PC-9 (cell line): ENCODE measurements at regions not wholly inside any gene's neighbourhood (a gene's known extent, or its start where the extent isn't known, plus 50 kb on each side); places are given as distances from the start of the nearest gene placed in this dataset.

Experiments
- BruUV-seq: library from RNA; stranded (reverse); fragments of 400-500 nt; replicated peaks from 2 replicates; lab custom pipeline; 2021; lab: Mats Ljungman, UMichigan
- CTCF ChIA-PET: fragments of 300-600 bp; sonication (Branson Sonifier 250); formaldehyde crosslinking; loops from one replicate; lab custom pipeline; 2022; ENCODE audit warnings: antibody characterized with exemption; lab: Charles Lee
- POLR2A ChIA-PET: fragments of 300-600 bp; sonication (Branson Sonifier 250); formaldehyde crosslinking; loops from one replicate; lab custom pipeline; 2022; ENCODE audit warnings: antibody characterized with exemption; ENCODE audit not compliant: unreplicated experiment; lab: Charles Lee
- DNase-seq, 2 experiments: peaks; one replicate each; pipeline versions ENCODE4 v3.0.0 to v3.0.0-alpha.2; 2015 to 2022; ENCODE audit warnings: mixed read lengths in 1 of 2
- H2AFZ ChIP-seq: fragments of 200-600 bp; sonication (generic); 2 replicates; pipeline ENCODE4 v1.8.1; 2017; ENCODE audit warnings: antibody characterized with exemption
- H3F3A ChIP-seq: fragments of 200-600 bp; sonication (generic); 2 replicates; pipeline ENCODE4 v1.8.1; 2017; ENCODE audit warnings: antibody characterized with exemption, mild to moderate bottlenecking, low read depth; ENCODE audit not compliant: insufficient read depth
- H3K27ac ChIP-seq: fragments of 200-600 bp; sonication (generic); 2 replicates; pipeline ENCODE4 v1.6.1; 2016; ENCODE audit warnings: mixed run types
- H3K27me3 ChIP-seq: fragments of 200-600 bp; sonication (generic); 2 replicates; pipeline ENCODE4 v1.6.1; 2016; ENCODE audit warnings: low read depth, mixed run types; ENCODE audit not compliant: insufficient read depth
- H3K36me3 ChIP-seq: fragments of 200-600 bp; sonication (generic); 2 replicates; pipeline ENCODE4 v1.6.1; 2016; ENCODE audit warnings: low read depth, mixed run types
- H3K4me1 ChIP-seq: fragments of 200-600 bp; sonication (generic); replicated peaks from 2 replicates; pipeline ENCODE4 v1.6.1; 2016; ENCODE audit warnings: mixed run types; ENCODE audit not compliant: insufficient read depth
- H3K4me2 ChIP-seq: fragments of 200-600 bp; sonication (generic); 2 replicates; pipeline ENCODE4 v1.6.1; 2017; ENCODE audit warnings: mixed run types
- H3K4me3 ChIP-seq: fragments of 200-600 bp; sonication (generic); 2 replicates; pipeline ENCODE4 v1.6.1; 2016; ENCODE audit warnings: mixed run types
- H3K79me2 ChIP-seq: fragments of 200-600 bp; sonication (generic); 2 replicates; pipeline ENCODE4 v1.6.1; 2017; ENCODE audit warnings: low read depth, mixed run types
- H3K9me2 ChIP-seq: fragments of 200-600 bp; sonication (generic); 2 replicates; pipeline ENCODE4 v1.8.1; 2017; ENCODE audit warnings: mild to moderate bottlenecking; ENCODE audit not compliant: insufficient read depth
- H3K9me3 ChIP-seq: fragments of 200-600 bp; sonication (generic); 2 replicates; pipeline ENCODE4 v1.8.1; 2016; ENCODE audit warnings: low read depth; ENCODE audit not compliant: insufficient read depth
- H4K20me1 ChIP-seq: fragments of 200-600 bp; sonication (generic); 2 replicates; pipeline ENCODE4 v1.8.1; 2017; ENCODE audit not compliant: insufficient read depth
- EZH2 ChIP-seq: fragments of 200-600 bp; sonication (generic); IDR thresholded peaks from 2 replicates; pipeline ENCODE4 v1.8.0; 2017; ENCODE audit warnings: antibody characterized with exemption, low read depth
- intact Hi-C: fragments of 100-400 bp; cut with micrococcal nuclease; formaldehyde crosslinking; loops from one replicate; pipeline ENCODE4 v1.10.0; 2022; ENCODE audit not compliant: unreplicated experiment
- TF ChIP-seq, protein P1 (sequence below): fragments of 200-600 bp; sonication (generic); conservative IDR thresholded peaks from 2 replicates; pipeline ENCODE4 v1.6.1; 2017; ENCODE audit warnings: mixed run types, antibody characterized with exemption, mild to moderate bottlenecking, moderate library complexity

- peaks cover 5% of the 10 kb centered on the region for H3K9me3 ChIP-seq
- H3K4me3 ChIP-seq = peak overlapping the region; percentile 35; the same call in 1 of the 2 replicates
- H3K27me3 ChIP-seq = no peaks in the 10 kb centered on the region
- H3K4me2 ChIP-seq = peak overlapping the region; percentile 76
- BruUV-seq = no TSS peak
- TF ChIP-seq, protein P1, sequence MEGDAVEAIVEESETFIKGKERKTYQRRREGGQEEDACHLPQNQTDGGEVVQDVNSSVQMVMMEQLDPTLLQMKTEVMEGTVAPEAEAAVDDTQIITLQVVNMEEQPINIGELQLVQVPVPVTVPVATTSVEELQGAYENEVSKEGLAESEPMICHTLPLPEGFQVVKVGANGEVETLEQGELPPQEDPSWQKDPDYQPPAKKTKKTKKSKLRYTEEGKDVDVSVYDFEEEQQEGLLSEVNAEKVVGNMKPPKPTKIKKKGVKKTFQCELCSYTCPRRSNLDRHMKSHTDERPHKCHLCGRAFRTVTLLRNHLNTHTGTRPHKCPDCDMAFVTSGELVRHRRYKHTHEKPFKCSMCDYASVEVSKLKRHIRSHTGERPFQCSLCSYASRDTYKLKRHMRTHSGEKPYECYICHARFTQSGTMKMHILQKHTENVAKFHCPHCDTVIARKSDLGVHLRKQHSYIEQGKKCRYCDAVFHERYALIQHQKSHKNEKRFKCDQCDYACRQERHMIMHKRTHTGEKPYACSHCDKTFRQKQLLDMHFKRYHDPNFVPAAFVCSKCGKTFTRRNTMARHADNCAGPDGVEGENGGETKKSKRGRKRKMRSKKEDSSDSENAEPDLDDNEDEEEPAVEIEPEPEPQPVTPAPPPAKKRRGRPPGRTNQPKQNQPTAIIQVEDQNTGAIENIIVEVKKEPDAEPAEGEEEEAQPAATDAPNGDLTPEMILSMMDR = no peak
- no peak for TF ChIP-seq EZH2
- H3F3A ChIP-seq = peaks cover 75% of the 10 kb centered on the region
- intact Hi-C loops = loop anchor here (1.0 to 2.0 kb wide), 4 partner anchors 45 to 438 kb away; no protein-coding TSS in a partner anchor
- H3K79me2 ChIP-seq = 0 out of 2 replicates have a peak, but pooled peaks cover 9% of the 10 kb centered on the region
- peak overlapping the region; percentile 87 for H3K27ac ChIP-seq
- H2AFZ ChIP-seq = peak overlapping the region; percentile 14
- no peaks in the 10 kb centered on the region for H3K36me3 ChIP-seq
- POLR2A ChIA-PET = interaction anchor here (0.6 to 1.0 kb wide), 6 partner anchors 9 to 479 kb away, joined by 3 to 11 read pairs (median 6); partner anchors contain the start of gene PMEPA1
- peaks cover 97% of the 10 kb centered on the region for H3K4me1 ChIP-seq
- H3K9me2 ChIP-seq = no peaks in the 10 kb centered on the region
- no peaks in the 10 kb centered on the region for H4K20me1 ChIP-seq
- DNase-seq = peak; percentile 73 to 95
- CTCF ChIA-PET = interaction anchor here (0.6 to 1.8 kb wide), 5 partner anchors 29 to 805 kb away, joined by 3 to 9 read pairs (median 5); no protein-coding TSS in a partner anchor
Measured at GRCh38 chr20:58131551-58132142, 96.8 kb downstream of the ANKRD60 start.

GRCh38 chr20:58131151-58131550 lies 97.3 kb downstream of the ANKRD60 start:
- POLR2A ChIA-PET = interaction anchor here (1.0 kb wide), 1 partner anchor 19 kb away, joined by 11 read pairs; no protein-coding TSS in a partner anchor
- no TSS peak for BruUV-seq
- H3K27me3 ChIP-seq = no peaks in the 10 kb centered on the region
- peak overlapping the region; percentile 35; the same call in 1 of the 2 replicates for H3K4me3 ChIP-seq
- CTCF ChIA-PET = interaction anchor here (0.6 to 1.8 kb wide), 3 partner anchors 29 to 806 kb away, joined by 4 to 9 read pairs (median 5); no protein-coding TSS in a partner anchor
- peak overlapping the region; percentile 87 for H3K27ac ChIP-seq
- peak overlapping the region; percentile 14 for H2AFZ ChIP-seq
- peaks cover 71% of the 10 kb centered on the region for H3F3A ChIP-seq
- peaks cover 10% of the 10 kb centered on the region for H3K9me3 ChIP-seq
- H3K36me3 ChIP-seq = no peaks in the 10 kb centered on the region
- H3K79me2 ChIP-seq = 0 out of 2 replicates have a peak, but pooled peaks cover 9% of the 10 kb centered on the region
- TF ChIP-seq, protein P1 = no peak
- TF ChIP-seq EZH2 = no peak
- peaks cover 92% of the 10 kb centered on the region for H3K4me1 ChIP-seq
- no peaks in the 10 kb centered on the region for H3K9me2 ChIP-seq
- peak in 1 of 2 experiments; percentile 34 for DNase-seq
- H4K20me1 ChIP-seq = no peaks in the 10 kb centered on the region
- intact Hi-C loops = loop anchor here (1.0 kb wide), 1 partner anchor 114 kb away; no protein-coding TSS in a partner anchor
- peak overlapping the region; percentile 76 for H3K4me2 ChIP-seq

DNA sequence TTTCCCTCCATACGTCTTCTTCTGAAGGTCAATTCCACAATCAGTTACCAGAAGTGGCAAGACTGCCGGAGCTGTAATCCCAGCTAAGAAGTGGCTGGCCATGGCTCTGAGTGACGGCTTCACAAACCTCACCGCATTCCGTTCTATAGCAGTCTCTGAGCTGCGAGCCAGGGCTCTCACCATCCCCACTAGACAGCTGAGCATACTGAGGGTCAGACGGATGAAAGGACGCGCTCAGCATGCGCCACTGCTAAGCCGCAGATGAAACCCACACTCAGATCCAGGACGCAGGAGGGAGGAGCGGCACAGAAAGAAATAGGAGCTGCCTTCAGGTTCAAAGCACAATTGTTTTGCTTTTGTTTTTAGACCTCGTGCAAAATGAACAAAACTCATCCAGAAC lies 97.9 kb downstream of the ANKRD60 start:
- Histone ChIP-seq H3K4me2 (peak overlapping the region; percentile 76), H4K20me1 (no peaks in the 10 kb centered on the region), H3K9me2 (no peaks in the 10 kb centered on the region), H3K27me3 (no peaks in the 10 kb centered on the region), H3K4me3 (peak overlapping the region; percentile 35; the same call in 1 of the 2 replicates), H3K27ac (peak overlapping the region; percentile 87), H3F3A (peaks cover 65% of the 10 kb centered on the region), H3K79me2 (0 out of 2 replicates have a peak, but pooled peaks cover 9% of the 10 kb centered on the region), H3K4me1 (peaks cover 86% of the 10 kb centered on the region), H2AFZ (no peak overlapping the region), H3K9me3 (peaks cover 12% of the 10 kb centered on the region), H3K36me3 (no peaks in the 10 kb centered on the region)
- BruUV-seq = TSS peak; percentile 27
- TF ChIP-seq, protein P1 = no peak
- no peak for TF ChIP-seq EZH2
- POLR2A ChIA-PET = interaction anchor here (0.6 kb wide), 1 partner anchor 50 kb away, joined by 26 read pairs; no protein-coding TSS in a partner anchor
- no peak for DNase-seq
- CTCF ChIA-PET = interaction anchor here (1.0 to 1.8 kb wide), 2 partner anchors 28 to 50 kb away, joined by 4 to 9 read pairs; no protein-coding TSS in a partner anchor
- intact Hi-C loops = no loop called here
